ENCODE measurements at regions not wholly inside any gene's neighbourhood (a gene's known extent, or its start where the extent isn't known, plus 50 kb on each side); places are given as distances from the start of the nearest gene placed in this dataset.
"Not testable (repeated sequence)": the region's sequence is repeated elsewhere in the genome, so short reads cannot be mapped to it uniquely, and the experiment has no call there.

DNA sequence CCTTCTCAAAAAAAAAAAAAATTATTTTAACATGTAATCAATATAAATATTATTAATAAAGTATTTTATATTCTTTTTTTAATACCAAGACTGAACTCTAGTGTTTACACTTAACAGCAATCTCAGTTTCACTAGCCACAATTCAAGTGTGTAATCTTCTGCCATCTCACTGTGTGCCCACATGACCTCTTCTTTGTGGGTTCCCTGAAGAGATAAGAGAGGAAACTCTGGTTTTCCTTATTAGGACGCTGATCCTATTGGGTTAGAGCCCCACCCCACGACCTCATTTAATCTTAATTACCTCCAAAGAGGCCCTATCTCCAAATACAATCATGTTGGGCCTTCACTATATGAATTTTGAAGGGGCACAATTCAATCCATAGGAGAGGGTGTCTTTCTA is 177.6 kb downstream of the STK31 start:
- no peak for DNase-seq (ENCODE audit: low read depth)

DNA sequence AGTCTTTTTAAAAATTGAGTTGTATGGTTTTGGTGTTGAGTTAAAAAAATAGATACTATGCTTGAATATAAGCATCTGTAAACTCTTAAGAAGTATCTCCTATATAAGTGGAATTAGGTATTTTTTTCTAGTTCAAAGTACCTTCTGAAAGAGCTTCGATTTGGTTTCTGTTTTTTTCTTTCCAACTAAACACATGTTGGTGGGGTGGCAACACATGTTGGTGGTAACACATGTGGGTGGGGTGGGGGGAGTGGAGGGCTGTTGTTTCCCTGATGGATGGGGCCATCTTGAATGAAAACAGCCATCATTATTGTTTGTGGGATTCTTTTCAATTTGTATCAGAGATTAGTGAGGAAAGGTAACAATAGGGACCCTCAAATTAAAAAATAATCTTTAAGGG is 178.9 kb downstream of the STK31 start:
- no peak for DNase-seq (ENCODE audit: low read depth)

DNA sequence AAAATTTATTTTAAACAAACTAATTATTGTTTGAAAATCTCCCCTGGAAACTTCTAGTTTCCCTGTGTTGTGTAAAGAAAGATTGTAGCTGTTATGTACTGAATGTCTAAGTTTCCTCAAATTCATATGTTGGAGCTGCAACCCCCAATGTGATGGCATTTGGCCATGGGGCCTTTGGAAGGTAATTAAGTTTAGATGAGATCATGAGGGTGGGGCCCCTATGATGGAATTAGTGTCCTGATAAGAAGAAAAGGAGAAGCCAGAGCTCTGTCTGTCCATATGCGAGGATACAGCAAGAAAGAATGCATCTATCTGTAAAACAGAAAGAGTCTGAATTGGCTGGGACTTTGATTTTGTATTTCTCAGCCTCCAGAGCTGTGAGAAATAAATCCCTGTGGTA is 179.5 kb downstream of the STK31 start:
- DNase-seq (ENCODE audit: low read depth) = no peak

DNA sequence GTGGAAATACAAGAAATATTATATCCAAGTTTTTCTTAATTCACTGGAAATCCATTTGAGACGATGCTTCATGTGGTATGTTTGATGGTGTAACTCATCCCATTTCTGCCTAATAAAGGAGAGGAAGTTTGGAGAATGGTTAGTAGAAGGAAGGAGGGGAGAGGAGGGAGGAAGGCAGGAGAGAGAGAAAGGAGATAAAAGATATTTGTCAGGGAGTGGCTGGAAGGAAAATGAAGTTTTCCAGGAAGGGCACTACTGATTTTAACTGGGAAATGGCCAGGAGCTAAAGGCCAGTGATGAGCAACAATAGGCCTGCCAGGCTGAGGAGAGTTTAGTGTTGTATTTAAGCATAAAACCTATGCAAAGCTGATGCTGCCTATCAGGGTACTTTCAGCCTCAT is 182.0 kb downstream of the STK31 start:
- DNase-seq (ENCODE audit: low read depth) = no peak

DNA sequence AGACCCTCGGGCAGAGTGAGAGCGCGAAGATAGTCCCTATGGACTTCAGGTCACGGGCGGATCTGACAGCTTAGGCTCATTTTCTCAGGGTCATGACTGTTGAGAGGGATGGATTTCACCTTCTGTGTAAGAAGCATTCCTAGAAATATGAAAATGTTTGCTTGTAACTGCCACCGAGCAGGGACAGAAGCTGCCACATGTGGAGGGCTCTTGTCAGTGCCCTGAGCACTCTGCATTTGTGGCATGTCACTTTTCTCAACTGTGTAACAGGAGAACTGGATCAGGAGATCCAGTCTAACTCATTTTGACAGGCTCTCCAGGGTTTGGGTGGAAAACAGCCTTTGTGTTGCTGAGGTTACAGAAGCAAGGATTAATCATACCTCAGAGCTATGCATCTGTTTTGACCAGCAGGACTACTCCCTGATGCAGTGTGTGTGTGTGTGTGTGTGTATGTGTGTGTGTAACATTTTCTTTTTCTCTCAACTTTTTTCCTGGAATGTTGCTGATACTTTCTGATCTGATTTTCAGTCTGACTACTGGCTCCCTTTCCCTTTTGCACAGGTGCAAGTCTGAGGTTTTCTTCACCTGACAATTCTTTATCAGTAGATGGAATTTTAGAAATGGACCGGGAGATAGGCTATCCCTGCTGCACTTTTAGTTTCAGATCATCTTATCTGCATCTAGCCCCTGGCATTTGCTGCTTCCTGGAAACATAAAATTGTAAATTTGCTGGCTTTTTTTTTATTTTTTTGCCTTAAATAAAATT is 183.3 kb downstream of the STK31 start:
- peak; percentile 15 for DNase-seq (ENCODE audit: low read depth)

DNA sequence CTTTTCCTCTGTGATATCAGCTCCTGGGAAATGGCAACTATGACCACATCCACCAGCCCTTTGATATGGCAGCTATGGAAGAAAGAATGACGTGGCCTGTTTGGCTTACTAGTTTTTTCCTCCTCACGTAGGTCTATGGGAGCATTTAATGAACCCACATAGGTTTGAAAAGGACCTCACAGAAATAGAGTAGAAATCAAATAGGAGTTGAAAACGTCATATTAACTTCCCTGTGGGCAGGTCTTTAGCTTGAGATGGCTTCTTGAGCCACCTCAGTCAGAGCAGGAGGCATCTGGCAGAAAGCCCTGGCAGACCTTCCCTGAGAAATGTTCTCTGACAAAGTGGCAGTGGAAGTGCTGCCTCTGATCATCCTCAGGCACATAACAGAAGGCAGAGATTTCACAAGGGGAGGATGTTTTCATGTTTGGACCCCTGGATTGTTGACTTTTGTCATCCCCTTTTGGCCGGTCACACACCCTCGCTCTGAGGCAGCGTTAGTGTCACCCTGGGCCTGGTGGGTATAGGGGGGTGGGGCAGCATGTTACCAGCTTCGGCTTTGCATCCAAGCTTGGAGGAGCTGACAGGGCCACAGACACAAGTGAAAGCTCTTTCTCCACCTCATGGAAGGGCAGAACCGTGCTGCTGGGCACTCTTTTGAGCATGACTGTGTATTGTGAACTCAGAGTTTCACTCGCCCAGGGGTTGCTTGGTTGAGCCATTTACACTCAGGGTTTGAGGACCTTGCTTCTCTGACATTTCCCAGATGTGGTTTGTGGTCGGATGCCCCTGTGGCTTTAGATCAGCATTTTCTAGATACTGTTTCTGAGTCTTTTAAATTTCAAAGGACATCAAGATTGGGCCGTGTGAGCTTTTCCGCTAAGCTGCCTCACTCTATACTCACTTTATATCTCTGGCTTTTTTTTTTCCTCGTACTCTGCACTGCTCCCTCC is 184.2 kb downstream of the STK31 start:
- no peak for DNase-seq (ENCODE audit: low read depth)

DNA sequence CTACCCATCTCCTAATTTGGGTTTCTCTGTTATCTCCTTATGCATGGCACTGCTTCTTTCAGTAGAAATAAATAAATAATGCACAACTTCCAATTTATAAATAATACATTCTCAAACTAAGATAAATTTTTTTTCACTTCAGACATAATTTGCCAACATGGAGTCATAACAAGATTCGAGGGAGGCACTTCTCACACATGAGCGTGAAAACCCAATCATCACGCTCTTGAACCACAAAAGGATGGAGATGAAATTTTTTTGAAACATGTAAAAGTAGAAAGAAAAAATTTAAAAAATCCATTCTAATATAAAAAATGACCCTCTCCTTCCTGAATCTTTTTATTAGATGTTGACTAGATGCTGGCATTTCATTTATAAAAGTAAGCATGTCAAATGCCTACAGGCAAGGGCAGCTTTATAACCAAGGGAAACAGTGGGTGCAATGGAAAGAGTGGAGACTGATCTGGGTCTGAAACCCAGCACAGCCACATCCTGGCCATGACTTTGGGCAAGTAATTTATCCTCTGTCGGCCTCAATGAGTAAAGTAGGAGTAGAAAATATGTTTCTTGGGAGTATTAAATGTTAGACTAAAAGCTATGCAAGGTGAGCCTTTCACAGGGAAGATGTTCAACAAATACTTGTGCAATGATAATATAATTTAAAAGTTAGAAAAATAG is 185.0 kb downstream of the STK31 start:
- no peak for DNase-seq (ENCODE audit: low read depth)

DNA sequence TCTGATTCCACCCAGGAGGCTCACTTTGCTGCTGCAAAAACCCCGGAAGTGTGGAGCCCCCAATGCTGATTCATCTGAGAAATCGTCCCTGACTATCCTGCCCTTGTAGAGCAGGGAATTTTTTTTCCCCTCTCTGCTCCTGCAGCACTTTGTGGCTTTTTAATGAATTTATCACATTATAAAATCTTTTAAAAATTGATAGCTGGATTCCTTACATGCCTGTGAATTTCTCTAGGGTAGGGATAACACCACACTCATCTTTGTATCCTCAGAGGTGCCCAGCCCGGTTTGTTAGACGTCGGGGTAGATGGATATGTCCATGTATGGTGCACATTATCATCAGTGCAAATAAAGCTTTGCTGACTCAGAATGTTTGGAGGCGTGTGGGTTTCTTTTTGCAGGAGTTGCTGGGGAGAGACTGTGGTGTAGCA is 185.7 kb downstream of the STK31 start:
- no peak for DNase-seq (ENCODE audit: low read depth)

DNA sequence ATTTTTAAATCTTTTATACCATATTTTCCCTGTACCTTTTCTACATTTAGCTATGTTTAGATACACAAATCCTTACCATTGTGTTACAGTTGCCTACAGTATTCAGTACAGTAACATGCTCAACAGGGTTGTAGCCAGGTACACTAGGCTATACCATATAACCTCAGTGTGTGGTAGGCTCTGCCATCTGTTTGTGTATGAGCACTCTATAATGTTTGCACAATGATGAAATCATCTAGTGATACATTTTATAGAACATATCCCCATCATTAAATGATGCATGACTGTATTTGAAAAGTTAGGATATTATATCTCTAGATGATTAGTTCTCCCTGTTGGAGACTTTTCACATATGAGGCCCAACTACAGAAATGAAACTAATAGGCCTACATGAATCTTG is 188.6 kb downstream of the STK31 start:
- no peak for DNase-seq (ENCODE audit: low read depth)

DNA sequence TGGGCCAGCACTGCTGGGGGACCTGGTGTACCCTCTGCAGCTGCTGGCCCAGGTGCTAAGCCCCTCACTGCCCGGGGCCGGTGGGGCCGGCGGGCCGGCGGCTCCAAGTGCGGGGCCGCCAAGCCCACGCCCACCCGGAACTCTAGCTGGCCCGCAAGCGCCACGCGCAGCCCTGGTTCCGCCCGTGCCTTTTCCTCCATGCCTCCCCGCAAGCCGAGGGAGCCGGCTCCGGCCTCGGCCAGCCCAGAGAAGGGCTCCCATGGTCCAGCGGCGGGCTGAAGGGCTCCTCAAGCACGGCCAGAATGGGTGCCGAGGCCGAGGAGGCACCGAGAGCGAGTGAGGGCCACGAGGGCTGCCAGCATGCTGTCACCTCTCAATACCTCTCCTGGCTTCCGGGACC is 194.9 kb downstream of the STK31 start:
- DNase-seq (ENCODE audit: low read depth) = not testable (repeated sequence)

DNA sequence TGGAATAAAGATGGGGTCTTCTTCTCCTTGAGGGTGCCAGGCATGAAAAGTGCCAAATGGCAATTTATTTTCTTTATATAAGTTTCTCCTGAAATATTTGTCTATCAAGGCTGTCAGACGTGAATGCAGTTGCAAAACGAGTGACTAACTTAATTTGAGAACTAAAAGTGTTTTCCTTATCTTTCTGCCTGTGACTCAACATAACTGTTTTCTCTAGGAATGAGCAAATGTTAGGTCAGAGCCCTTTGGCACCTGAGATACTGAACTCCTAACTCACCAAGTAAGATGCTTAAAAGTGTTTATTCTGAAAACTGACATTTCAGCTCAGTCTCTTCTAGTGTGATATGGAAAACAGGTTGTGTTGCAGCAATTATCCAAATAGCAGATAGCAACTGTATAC is 197.0 kb downstream of the STK31 start:
- DNase-seq (ENCODE audit: low read depth) = no peak

DNA sequence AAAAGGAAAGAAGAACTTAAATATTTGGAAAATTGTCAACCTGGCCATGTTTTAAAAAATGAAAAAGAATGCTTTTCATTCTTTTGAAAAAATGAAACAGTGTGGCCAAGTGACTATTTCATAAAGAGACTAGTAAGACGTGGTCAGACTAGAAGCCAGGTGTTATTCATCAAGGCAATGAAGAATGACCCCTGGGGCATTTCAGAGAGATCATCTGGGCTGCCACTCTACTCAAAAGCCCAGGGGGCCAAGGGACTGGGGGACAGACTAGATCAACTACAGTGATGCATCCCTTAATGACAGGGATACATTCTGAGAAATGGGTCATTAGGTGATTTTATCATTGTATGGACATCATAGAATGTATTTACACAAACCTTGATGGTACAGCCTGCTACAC is 199.4 kb downstream of the STK31 start:
- no peak for DNase-seq (ENCODE audit: low read depth)

DNA sequence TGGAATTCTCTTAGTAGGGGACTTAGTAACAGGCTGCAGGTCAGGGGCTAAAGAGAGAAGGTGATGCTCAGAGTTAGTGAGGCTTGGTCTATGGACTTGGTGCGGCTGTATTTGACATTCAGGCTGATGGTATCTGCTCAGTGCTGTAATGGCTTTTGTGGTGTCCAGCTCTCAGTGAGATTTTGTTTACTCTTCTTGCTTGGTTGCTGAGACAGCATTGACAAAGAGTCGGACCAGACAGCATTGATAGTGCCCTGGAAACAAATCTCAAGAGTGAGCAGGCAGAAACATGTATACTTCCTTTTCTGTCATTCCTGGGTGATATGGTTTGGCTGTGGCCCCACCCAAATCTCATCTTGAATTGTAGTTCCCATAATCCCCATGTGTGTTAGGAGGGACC is 202.0 kb downstream of the STK31 start:
- DNase-seq (ENCODE audit: low read depth) = no peak

DNA sequence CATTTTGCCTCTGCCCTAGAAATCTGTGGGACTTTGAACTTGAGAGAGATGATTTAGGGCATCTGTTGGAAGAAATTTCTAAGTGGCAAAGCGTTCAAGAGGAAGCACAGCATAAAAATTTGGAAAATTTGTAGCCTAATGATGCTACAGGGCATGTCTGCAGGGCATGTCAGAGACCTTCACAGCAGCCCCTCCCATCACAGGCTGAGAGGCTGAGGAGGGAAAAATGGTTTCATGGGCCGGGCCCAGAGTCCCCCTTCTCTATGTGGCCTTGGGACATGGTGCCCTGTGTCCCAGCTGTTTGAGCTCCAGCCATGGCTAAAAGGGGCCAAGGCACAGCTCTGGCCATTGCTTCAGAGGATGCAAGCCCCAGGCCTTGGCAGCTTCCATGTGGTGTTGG is 203.0 kb downstream of the STK31 start:
- no peak for DNase-seq (ENCODE audit: low read depth)

DNA sequence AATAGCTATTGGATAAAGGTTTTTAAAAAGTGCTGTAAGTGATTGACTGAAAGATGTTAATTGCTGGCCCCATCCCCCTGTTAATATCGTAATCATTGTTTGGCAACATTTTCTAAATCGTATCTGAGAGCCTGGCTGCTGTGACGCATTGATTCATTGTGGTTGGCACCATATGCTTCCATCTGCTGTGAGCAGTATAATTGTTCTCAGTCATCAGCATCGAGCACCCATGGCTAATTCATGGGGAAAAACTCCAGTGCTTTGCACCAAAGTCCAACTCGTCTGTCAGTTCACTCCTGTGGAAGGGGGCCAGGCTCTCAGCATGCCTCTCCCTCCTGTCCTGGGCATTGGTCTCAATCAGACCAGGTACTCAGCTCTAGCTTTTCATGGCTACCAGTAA is 205.2 kb downstream of the STK31 start:
- DNase-seq (ENCODE audit: low read depth) = no peak

DNA sequence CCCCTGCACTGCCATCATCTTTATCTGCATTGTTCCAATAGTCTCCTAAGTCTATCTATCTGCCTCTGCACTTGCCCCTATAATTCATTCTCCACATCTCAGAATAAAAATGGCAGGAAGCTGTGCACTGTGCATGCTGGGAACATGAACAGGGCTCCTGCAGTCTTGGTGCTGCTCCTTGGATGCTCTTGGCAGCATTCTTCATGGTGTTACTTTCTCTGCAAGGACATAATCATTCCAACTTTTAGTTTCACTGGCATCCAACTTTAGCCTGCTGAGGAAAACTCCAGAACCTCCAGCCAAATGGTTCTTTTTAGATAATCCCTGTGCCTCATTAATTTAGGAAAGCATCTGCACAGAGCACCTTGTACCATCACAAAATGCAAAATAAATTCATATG is 208.3 kb downstream of the STK31 start:
- DNase-seq (ENCODE audit: low read depth) = no peak

DNA sequence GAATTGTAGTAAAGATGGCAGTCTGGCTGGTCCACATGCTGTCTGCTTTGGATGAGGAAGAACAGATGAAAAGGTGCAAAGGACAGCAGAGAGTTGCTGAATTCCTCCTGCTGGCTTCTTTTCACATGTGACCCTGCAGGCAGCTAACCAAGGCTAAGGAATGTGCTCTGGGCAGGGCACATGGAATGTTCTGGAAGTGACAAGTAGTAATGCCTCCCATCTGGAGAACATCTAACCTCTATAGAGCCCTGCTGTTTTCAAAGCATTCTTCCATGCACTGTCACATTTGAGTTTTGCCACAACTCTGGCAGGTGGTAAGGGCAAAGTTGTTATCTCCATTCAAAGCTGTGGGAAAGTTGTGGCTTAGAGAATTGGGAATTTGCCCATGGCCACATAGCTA is 208.8 kb downstream of the STK31 start:
- no peak for DNase-seq (ENCODE audit: low read depth)

DNA sequence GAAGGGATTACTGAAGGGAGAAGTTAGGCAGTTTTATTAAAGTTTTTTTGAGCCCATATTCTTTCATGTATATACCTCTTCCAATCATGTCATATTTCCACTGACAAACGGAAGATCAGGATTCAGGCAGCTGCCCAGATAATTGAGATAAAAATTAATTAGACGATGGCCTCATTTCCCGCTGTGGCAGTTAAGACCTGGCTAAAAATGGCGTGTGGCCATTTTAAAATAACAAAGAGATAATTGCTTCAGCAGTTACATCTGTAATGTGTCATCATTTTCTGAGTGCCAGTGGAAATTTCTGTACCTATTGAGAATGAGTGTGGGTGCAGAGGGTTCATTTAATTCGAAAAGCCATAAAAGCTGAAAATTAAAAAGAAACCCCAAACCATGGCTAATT is 215.1 kb downstream of the STK31 start:
- DNase-seq (ENCODE audit: low read depth) = no peak

DNA sequence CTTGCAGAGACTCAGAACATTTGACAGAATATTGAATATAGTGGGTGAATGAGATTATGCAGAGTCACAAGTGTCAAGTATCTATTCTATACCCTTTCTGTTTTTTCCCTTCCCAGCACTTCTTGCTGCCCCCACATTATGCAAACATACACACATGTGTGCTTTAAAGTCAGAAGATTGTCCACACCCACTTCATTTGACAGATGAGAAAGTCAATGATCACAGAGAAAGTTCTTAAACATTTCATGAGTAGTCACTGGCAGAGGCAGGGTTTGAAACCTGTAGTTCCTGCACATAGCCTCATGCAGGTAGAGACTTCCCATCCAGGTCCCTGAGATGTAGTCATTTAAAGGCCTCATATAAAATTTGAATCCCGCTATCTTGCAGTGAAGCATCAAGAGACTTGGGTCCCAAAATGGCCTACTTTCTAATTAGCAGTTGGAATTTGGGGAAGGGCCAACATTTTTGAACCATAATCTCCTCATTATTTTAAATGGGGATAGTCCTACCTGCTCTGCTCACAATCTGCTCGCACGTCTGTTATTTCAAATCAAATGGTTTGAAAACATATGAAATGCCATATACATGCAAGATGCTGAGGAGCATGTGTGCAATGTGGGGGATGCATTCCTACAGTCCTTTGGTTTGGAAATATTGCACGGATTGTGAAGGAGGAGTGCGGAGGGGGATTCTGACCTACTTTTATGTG is 217.8 kb downstream of the STK31 start:
- DNase-seq (ENCODE audit: low read depth) = no peak

DNA sequence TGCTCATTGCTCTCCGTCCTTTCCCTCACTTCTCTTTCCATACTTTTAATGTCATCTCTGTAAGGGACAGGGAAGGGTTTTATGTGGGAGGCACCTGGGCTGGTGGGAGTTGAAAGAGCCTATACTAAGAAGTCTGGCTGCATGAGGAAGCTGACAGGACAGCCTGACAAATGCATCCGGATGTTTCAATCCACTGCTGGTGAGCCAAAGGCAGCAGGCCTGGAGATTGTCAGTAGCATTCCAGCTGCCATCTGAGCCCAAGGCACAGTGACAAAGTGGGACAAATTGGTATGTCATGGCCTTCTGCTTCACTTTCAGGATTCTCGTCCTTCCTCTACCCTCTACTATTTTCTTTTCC is 218.4 kb downstream of the STK31 start:
- no peak for DNase-seq (ENCODE audit: low read depth)

DNA sequence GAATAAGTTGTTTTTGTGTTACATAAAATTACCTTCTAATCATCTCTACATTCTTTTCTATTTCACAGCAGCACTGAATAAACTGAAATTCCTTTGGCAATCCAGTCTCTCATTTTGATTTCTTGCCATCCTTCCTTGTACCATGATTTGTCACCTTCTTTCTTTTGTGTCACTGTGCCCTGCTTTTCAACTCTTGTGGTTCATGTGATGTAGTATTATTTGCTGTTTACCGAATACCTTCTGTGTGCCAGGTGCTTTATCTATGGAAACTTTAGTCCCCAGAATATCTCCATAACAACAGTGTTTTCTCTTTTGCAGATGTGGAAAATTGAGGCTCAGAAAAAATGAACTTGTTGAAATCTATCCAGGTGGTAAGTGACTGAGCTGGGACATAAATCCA is 220.3 kb downstream of the STK31 start:
- no peak for DNase-seq (ENCODE audit: low read depth)

DNA sequence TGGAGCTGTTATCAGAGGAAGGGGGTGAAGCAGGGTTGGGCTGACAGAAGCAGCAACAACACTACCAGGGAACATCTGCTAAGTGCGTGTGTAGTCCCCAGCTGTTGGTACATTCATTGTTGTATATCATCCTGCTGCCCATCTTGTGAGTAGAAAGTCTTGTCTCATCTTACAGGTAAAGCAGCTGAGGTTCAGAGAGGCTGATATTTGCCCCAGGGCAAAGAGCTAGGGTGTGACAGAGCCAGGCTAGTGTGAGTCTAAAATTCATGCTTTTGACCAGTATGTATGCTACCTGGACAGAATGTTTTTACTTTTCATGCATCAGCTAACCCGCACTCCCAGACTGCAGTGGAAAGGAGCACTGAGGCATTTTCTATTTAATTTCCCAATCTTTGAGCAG is 221.6 kb downstream of the STK31 start:
- DNase-seq (ENCODE audit: low read depth) = no peak

Measured in renal cortical epithelial cell (primary cell).